Endothelial cell of umbilical vein (primary cell): ENCODE measurements at regions not wholly inside any gene's neighbourhood (a gene's known extent, or its start where the extent isn't known, plus 50 kb on each side); places are given as distances from the start of the nearest gene placed in this dataset.

Source experiments
- BruUV-seq: library from RNA; stranded (reverse); fragments of 400-500 nt; replicated peaks from 2 replicates; lab custom pipeline; 2021; lab: Mats Ljungman, UMichigan
- CTCF ChIA-PET: fragments of 300-600, 350-600 bp; sonication (Branson Sonifier 250); formaldehyde crosslinking; loops from one replicate; lab custom pipeline; 2021; ENCODE audit warnings: antibody characterized with exemption, inconsistent platforms; lab: Charles Lee
- POLR2A ChIA-PET: fragments of 300-600, 350-600 bp; sonication (Branson Sonifier 250); formaldehyde crosslinking; loops from one replicate; lab custom pipeline; 2021; ENCODE audit warnings: antibody characterized with exemption, inconsistent platforms; lab: Charles Lee
- DNase-seq: peaks from one replicate; pipeline ENCODE4 v3.0.0-alpha.2; 2011; ENCODE audit warnings: low read depth, low spot score
- FAIRE-seq: peaks from 2 replicates; lab custom pipeline; 2011; peaks lifted over from hg19 to GRCh38; lab: Jason Lieb, UNC
- H2AFZ ChIP-seq: 2 replicates; pipeline ENCODE4 v1.6.0; 2012; ENCODE audit warnings: low read depth, low read length, control low read depth, inconsistent platforms
- H3K27ac ChIP-seq: 2 replicates; pipeline ENCODE4 v1.5.1; 2011; ENCODE audit warnings: low read depth, mild to moderate bottlenecking, control low read depth, low read length, moderate library complexity; ENCODE audit not compliant: insufficient read depth
- H3K27me3 ChIP-seq, 2 experiments: 2 replicates each; pipeline versions ENCODE4 v1.6.0 to v1.6.1; 2011; ENCODE audit warnings: low read length in 2 of 2, mixed read lengths in 1 of 2; ENCODE audit not compliant: control insufficient read depth in 2 of 2, insufficient read depth in 2 of 2
- H3K36me3 ChIP-seq, 2 experiments: 2 replicates in 1 of 2; 3 replicates in 1 of 2; pipeline ENCODE4 v1.5.1; 2011; ENCODE audit warnings: low read length in 2 of 2, mild to moderate bottlenecking in 1 of 2, moderate library complexity in 1 of 2; ENCODE audit not compliant: control insufficient read depth in 2 of 2, insufficient read depth in 2 of 2; ENCODE audit errors: extremely low read depth in 1 of 2
- H3K4me1 ChIP-seq: 3 replicates; pipeline ENCODE4 v1.5.1; 2011; ENCODE audit warnings: mild to moderate bottlenecking, low read length; ENCODE audit not compliant: control insufficient read depth, insufficient read depth; ENCODE audit errors: extremely low read depth
- H3K4me2 ChIP-seq: 2 replicates; pipeline ENCODE4 v1.6.1; 2011; ENCODE audit warnings: low read length, control low read depth, mixed read lengths; ENCODE audit not compliant: insufficient read depth
- H3K4me3 ChIP-seq, 3 experiments: fragments of 200-600 bp in 1 of 3; sonication (generic), shearing (Covaris generic) in 1 of 3; replicated peaks in 1 of 3; 2 replicates each; pipeline ENCODE4 v1.5.1; 2011 to 2016; ENCODE audit warnings: control low read depth in 3 of 3, low read length in 3 of 3, mild to moderate bottlenecking in 2 of 3, inconsistent platforms in 1 of 3, low read depth in 1 of 3, moderate library complexity in 1 of 3; ENCODE audit not compliant: insufficient read depth in 1 of 3
- H3K79me2 ChIP-seq: 2 replicates; pipeline ENCODE4 v1.6.0; 2012; ENCODE audit warnings: low read length, inconsistent platforms; ENCODE audit not compliant: control insufficient read depth, insufficient read depth
- H3K9ac ChIP-seq: replicated peaks from 2 replicates; pipeline ENCODE3; 2011; ENCODE audit warnings: low read length, control low read depth; ENCODE audit not compliant: insufficient read depth; ENCODE audit errors: extremely low read depth
- H3K9me1 ChIP-seq: replicated peaks from 3 replicates; pipeline ENCODE4 v1.6.0; 2011; ENCODE audit warnings: mild to moderate bottlenecking, low read length; ENCODE audit not compliant: control insufficient read depth, insufficient read depth; ENCODE audit errors: extremely low read depth
- H3K9me3 ChIP-seq: replicated peaks from 2 replicates; pipeline ENCODE4 v1.5.1; 2012; ENCODE audit warnings: low read length, inconsistent platforms; ENCODE audit not compliant: control insufficient read depth, insufficient read depth
- H4K20me1 ChIP-seq: replicated peaks from 2 replicates; pipeline ENCODE3; 2011; ENCODE audit warnings: mild to moderate bottlenecking, low read length; ENCODE audit not compliant: control insufficient read depth, insufficient read depth; ENCODE audit errors: extremely low read depth
- CTCF ChIP-seq, 2 donors: IDR thresholded peaks; 1 replicate in 1 of 2; 2 replicates in 1 of 2; pipeline ENCODE4 v1.5.1; 2011; ENCODE audit warnings: low read length in 2 of 2, mild to moderate bottlenecking in 2 of 2, moderate library complexity in 2 of 2, control low read depth in 1 of 2, inconsistent platforms in 1 of 2, low read depth in 1 of 2; ENCODE audit not compliant: insufficient read depth in 1 of 2; ENCODE audit errors: extremely low read depth in 1 of 2
- EZH2 ChIP-seq: IDR thresholded peaks from 2 replicates; pipeline ENCODE4 v1.6.1; 2012; ENCODE audit warnings: borderline replicate concordance, low read depth, mild to moderate bottlenecking, moderate library complexity, low read length, inconsistent platforms; ENCODE audit not compliant: severe bottlenecking
- FOS ChIP-seq: IDR thresholded peaks from 2 replicates; pipeline ENCODE4 v1.6.1; 2011; ENCODE audit warnings: mild to moderate bottlenecking, low read length, moderate library complexity, borderline replicate concordance; ENCODE audit not compliant: insufficient read depth
- GATA2 ChIP-seq: IDR thresholded peaks from 2 replicates; pipeline ENCODE4 v1.7.0; 2011; ENCODE audit warnings: low read depth, mild to moderate bottlenecking, moderate library complexity, mixed read lengths, low read length; ENCODE audit not compliant: insufficient read length, insufficient read depth
- JUN ChIP-seq: IDR thresholded peaks from 2 replicates; pipeline ENCODE4 v1.6.1; 2011; ENCODE audit warnings: borderline replicate concordance, low read depth; ENCODE audit not compliant: insufficient read length, insufficient read depth
- MAX ChIP-seq: IDR thresholded peaks from 2 replicates; pipeline ENCODE4 v1.6.1; 2011; ENCODE audit not compliant: insufficient read depth, insufficient read length
- MYC ChIP-seq: IDR thresholded peaks from one replicate; pipeline ENCODE4 v1.6.1; 2011; ENCODE audit warnings: mild to moderate bottlenecking, low read depth, low read length
- POLR2A ChIP-seq: IDR thresholded peaks from 2 replicates; pipeline ENCODE4 v1.6.1; 2012; ENCODE audit warnings: low read depth, mild to moderate bottlenecking, control low read depth, low read length
- POLR2AphosphoS5 ChIP-seq: IDR thresholded peaks from 2 replicates; pipeline ENCODE4 v1.6.1; 2012; ENCODE audit warnings: low read depth, mild to moderate bottlenecking, control low read depth, low read length, moderate library complexity; ENCODE audit not compliant: insufficient read depth
- dilution Hi-C: fragments of 300-500 bp; cut with MboI; formaldehyde crosslinking; loops from one replicate; pipeline ENCODE4 v1.15.0; 2019; ENCODE audit warnings: low sequenced_read_pairs; ENCODE audit not compliant: extremely low pct_ligation_motif_present
- intact Hi-C: fragments of 100-400 bp; cut with micrococcal nuclease; formaldehyde crosslinking; loops from one replicate; pipeline ENCODE4 v1.10.0; 2022

GRCh38 chr21:17433730-17434129 lies 79.1 kb upstream of the CXADR start:
- ChIA-PET CTCF (no interaction called here), POLR2A (no interaction called here)
- FAIRE-seq = no peak
- DNase-seq = no peak
- Histone ChIP-seq H3K9ac (no peak overlapping the region), H3K79me2 (no peaks in the 10 kb centered on the region), H3K27me3 (peaks cover 0 to 2% of the 10 kb centered on the region in 2 experiments), H3K9me1 (no peaks in the 10 kb centered on the region), H3K9me3 (no peaks in the 10 kb centered on the region), H3K36me3 (no peaks in the 10 kb centered on the region), H4K20me1 (no peaks in the 10 kb centered on the region), H3K4me2 (no peak overlapping the region), H3K4me1 (peaks cover 6% of the 10 kb centered on the region), H2AFZ (no peak overlapping the region), H3K27ac (no peak overlapping the region), H3K4me3 (no peak overlapping the region)
- dilution Hi-C loops (no loop called here), intact Hi-C loops (loop anchor here (5.0 kb wide), 1 partner anchor 481 kb away; no protein-coding TSS in a partner anchor)
- BruUV-seq = no TSS peak
- TF ChIP-seq POLR2AphosphoS5 (no peak), MYC (no peak), POLR2A (no peak), JUN (no peak), FOS (no peak), MAX (no peak), EZH2 (no peak), CTCF (IDR thresholded peaks at IDR 0.05; ENCODE audit: extremely low read depth in 1 of 2, insufficient read depth in 1 of 2, low read depth in 1 of 2, low read length in 2 of 2) (no peak), GATA2 (no peak)
